ENCODE measurements at regions not wholly inside any gene's neighbourhood (a gene's known extent, or its start where the extent isn't known, plus 50 kb on each side); places are given as distances from the start of the nearest gene placed in this dataset.
"Not testable (repeated sequence)": the region's sequence is repeated elsewhere in the genome, so short reads cannot be mapped to it uniquely, and the experiment has no call there.

DNA sequence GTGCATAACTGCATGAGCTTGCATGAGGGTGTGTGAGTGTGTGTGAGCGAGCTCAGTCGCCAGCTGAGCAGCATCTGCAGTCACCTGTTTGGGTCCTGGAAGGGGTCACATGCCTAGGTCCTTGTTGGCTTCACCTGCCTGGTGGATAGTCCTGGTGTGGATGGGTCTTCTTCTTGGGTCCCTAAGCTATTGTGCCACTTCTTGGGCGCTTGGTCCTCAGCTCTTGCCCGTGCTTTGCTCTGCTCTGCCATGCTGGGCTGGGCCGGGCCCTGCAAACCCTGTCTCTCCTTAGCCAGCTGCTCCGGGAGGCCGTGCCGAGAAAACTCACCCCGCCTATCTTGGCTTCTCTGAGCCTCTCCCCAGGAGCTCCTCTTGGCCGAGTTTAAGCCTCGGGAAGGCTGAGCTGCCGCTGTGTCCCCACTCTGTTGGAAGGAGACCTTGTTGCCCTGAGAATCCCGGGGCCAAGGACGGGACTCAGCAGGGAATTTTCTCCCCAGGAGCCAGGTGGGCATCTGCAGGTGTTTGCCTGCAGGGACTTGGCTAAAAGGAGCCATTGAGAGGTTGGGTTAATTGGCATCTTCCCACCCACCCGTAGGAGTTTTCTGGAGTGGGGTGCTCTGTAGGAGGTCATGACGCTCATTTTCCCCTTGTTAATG, 300.8 kb downstream of the NDUFA10 start:
- H3K27me3 Mint-ChIP-seq (ENCODE audit: low read depth): no peaks in the 10 kb centered on the region
- intact Hi-C loops (cut with micrococcal nuclease): no loop called here
- no peak overlapping the region for H3K27ac Mint-ChIP-seq
- no peaks in the 10 kb centered on the region for H3K36me3 Mint-ChIP-seq (ENCODE audit: low read depth)
- H3K9me3 Mint-ChIP-seq: no peaks in the 10 kb centered on the region
- H3K4me1 Mint-ChIP-seq (ENCODE audit: low read depth): no peaks in the 10 kb centered on the region
- DNase-seq (ENCODE audit: low spot score): no peak
- H3K4me3 Mint-ChIP-seq (ENCODE audit: low read depth): no peak overlapping the region

DNA sequence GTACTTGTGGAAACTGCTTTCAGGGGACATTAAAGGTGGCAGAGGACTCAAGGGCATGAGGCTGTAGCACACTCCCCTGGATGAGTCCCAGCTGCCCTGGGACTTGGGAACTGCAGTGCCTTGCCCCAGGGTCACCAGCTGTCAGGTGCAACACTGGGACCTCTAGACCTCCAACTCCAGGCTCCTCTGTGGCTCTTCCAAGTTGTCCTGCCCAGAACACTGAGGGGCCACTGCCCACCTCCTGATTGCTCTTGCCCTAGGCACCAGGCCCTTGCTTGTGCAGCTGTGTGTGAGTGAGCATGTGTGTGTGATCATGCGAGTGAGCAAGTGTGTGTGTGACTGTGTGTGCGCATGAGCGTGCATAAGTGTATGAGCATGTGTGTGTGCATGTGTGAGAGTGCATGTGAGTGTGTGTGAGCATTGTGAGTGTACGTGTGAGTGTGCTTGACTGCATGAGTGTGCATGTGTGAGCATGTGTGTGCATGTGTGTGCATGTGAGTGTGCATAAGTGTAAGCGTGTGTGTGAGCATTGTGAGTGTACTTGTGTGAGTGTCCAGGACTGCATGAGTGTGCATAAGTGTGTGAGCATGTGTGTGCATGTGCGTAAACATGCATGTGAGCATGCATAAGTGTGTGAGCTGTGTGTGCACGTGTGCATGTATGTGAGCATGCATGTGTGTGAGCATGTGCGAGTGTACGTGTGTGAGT, 301.5 kb downstream of the NDUFA10 start:
- DNase-seq (ENCODE audit: low spot score): no peak
- intact Hi-C loops (cut with micrococcal nuclease): no loop called here
- Mint-ChIP-seq H3K36me3 (ENCODE audit: low read depth) (no peaks in the 10 kb centered on the region), H3K4me1 (ENCODE audit: low read depth) (no peaks in the 10 kb centered on the region), H3K4me3 (ENCODE audit: low read depth) (no peak overlapping the region), H3K27me3 (ENCODE audit: low read depth) (no peaks in the 10 kb centered on the region), H3K27ac (no peak overlapping the region), H3K9me3 (no peaks in the 10 kb centered on the region)

DNA sequence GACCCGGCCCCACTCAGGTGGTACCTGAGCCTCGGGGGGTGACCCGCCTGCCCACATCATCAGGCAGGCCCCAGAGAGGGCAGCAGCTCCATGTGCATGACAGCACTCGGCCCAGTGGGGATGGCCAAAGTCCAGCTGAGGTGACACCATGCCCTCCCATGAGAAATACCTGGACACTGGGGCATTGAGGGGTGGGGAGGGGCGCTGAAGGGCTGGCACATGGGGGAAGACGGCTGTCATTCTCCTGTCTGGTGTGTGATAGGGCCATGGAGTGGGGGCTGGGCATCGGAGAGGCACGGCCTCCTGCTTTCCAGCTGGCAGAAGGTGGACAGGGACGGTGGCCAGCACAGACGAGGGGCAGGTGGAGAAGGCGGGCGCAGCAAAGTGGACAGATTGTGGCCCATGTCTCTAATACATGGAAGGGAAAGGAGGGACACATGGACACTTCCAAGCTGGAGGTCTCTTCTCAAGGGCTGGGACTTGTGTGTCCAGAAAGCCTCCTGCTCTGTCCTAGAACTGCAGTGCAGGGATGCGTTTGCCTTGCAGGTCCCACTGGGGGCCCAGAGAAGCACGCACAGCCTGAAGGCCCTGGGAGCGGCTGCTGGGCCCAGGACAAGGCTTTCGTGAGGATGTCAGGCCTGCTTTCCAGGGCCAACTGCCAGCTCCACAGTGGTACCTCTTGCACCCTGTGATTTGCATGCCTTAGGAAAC, 302.2 kb downstream of the NDUFA10 start:
- intact Hi-C loops (cut with micrococcal nuclease): no loop called here
- Mint-ChIP-seq H3K36me3 (ENCODE audit: low read depth) (no peaks in the 10 kb centered on the region), H3K27ac (no peak overlapping the region), H3K27me3 (ENCODE audit: low read depth) (no peaks in the 10 kb centered on the region), H3K9me3 (no peaks in the 10 kb centered on the region), H3K4me3 (ENCODE audit: low read depth) (no peak overlapping the region), H3K4me1 (ENCODE audit: low read depth) (no peaks in the 10 kb centered on the region)
- no peak for DNase-seq (ENCODE audit: low spot score)

DNA sequence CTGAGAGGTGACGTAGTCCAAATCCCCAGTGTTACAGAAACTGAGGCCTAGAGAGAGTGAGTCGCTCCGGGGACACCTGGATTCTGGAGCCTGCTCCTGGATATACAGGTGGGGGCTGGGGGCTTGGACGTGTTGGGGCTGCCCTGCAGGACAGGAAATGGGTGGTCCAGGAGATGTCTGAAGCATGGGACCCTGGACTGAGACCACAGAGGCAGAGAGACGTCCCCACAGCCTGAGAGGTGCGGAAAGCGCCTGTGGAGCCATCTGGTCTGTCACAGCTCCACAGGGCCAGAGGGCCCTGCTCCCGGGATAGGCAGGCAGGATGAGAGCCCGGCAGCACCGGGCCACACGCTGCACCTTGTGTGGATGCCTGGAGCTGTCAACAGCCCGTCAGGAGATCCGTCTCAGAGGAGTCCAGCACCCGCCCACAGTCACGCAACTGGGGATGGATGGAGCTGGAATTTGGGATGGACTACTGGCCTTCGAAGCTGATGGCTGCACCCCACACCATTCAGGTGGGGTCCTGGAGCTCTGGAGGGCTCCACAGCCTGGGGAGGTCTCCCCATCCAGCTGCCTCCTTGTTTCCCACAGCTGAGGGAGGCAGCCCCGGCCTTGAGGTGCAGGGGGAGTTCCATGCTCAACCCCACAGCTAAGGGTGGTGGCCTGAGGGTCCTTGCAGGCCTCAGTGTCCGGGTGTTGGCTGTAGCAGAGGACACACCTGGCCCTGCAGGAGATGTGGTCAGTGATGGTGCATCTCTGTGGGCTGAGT, 303.0 kb downstream of the NDUFA10 start:
- intact Hi-C loops (cut with micrococcal nuclease): no loop called here
- Mint-ChIP-seq H3K36me3 (ENCODE audit: low read depth) (no peaks in the 10 kb centered on the region), H3K27me3 (ENCODE audit: low read depth) (no peaks in the 10 kb centered on the region), H3K4me1 (ENCODE audit: low read depth) (no peaks in the 10 kb centered on the region), H3K4me3 (ENCODE audit: low read depth) (no peak overlapping the region), H3K27ac (no peak overlapping the region), H3K9me3 (no peaks in the 10 kb centered on the region)
- no peak for DNase-seq (ENCODE audit: low spot score)

DNA sequence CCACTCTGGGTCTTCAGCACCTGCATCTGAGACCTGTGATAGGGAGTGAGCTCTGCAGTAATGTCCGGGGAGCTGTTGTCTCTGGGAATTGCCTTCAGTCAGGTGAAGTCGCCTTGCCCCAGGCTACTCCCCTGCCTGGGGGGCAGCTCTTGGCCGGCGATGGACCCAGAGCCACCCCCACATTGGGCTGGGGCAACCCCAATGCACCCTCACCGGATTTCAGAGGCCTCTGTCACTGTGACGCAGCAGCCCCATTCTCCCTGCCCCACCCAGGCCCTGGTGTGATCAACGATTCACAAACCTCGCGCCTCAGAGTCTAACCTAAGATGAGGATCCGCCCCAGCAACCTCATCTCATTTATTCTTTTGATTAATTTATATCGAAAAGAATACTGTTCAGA, 303.6 kb downstream of the NDUFA10 start:
- intact Hi-C loops (cut with micrococcal nuclease): no loop called here
- Mint-ChIP-seq H3K36me3 (ENCODE audit: low read depth) (no peaks in the 10 kb centered on the region), H3K9me3 (no peaks in the 10 kb centered on the region), H3K4me1 (ENCODE audit: low read depth) (no peaks in the 10 kb centered on the region), H3K27me3 (ENCODE audit: low read depth) (no peaks in the 10 kb centered on the region), H3K4me3 (ENCODE audit: low read depth) (no peak overlapping the region), H3K27ac (no peak overlapping the region)
- no peak for DNase-seq (ENCODE audit: low spot score)

DNA sequence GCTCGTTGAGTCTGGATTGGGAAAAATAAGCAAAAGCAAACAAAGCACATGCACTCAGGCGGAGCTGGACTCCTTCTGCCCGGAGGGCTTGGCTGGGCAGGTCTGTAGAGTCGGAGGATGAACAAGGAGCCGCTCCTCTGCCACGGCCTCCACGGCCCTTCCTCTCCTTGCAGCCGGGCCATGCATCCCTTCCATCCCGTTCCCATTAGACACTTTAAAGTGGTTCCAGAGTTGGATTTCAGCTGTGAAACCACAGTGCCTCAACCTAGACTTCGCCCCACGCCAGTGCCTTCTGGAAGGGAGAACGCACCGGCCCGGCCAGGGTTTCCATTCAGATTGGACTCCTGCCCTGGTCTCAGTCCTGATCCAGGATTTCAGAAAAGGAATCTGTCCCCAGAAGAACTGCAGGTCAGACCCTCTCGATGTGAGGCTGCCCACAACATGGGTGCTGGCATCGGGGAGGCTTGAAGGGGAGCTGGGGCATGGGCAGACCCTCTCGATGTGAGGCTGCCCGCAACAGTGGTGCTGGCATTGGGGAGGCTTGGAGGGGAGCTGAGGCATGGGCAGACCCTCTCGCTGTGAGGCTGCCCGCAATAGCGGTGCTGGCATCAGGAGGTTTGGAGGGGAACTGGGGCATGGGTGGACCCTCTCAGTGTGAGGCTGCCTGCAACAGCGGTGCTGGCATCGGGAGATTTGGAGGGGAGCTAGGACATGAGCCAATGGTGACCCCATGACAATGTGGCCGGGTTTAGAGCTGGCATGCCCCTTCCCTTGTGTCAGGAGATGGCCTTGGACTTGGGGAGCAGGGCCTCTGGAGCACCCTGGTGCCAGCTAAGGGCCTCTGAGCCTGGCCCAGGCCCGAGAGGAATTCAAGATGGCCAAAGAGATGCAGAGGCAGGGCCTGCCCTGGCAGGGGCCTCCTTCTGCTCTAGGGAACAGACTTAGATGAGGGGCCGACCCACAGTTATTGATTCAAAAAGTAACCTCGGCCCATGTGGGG, 304.5 kb downstream of the NDUFA10 start:
- no peak overlapping the region for H3K4me3 Mint-ChIP-seq (ENCODE audit: low read depth)
- no peak for DNase-seq (ENCODE audit: low spot score)
- no peaks in the 10 kb centered on the region for H3K4me1 Mint-ChIP-seq (ENCODE audit: low read depth)
- H3K27ac Mint-ChIP-seq: no peak overlapping the region
- intact Hi-C loops (cut with micrococcal nuclease): no loop called here
- no peaks in the 10 kb centered on the region for H3K9me3 Mint-ChIP-seq
- H3K27me3 Mint-ChIP-seq (ENCODE audit: low read depth): no peaks in the 10 kb centered on the region
- H3K36me3 Mint-ChIP-seq (ENCODE audit: low read depth): no peaks in the 10 kb centered on the region

GRCh38 chr2:239719791-239720360, 305.3 kb downstream of the NDUFA10 start:
- H3K27ac Mint-ChIP-seq: no peak overlapping the region
- no peaks in the 10 kb centered on the region for H3K27me3 Mint-ChIP-seq (ENCODE audit: low read depth)
- H3K4me1 Mint-ChIP-seq (ENCODE audit: low read depth): no peaks in the 10 kb centered on the region
- H3K9me3 Mint-ChIP-seq: no peaks in the 10 kb centered on the region
- no peak for DNase-seq (ENCODE audit: low spot score)
- intact Hi-C loops (cut with micrococcal nuclease): no loop called here
- no peak overlapping the region for H3K4me3 Mint-ChIP-seq (ENCODE audit: low read depth)
- no peaks in the 10 kb centered on the region for H3K36me3 Mint-ChIP-seq (ENCODE audit: low read depth)

DNA sequence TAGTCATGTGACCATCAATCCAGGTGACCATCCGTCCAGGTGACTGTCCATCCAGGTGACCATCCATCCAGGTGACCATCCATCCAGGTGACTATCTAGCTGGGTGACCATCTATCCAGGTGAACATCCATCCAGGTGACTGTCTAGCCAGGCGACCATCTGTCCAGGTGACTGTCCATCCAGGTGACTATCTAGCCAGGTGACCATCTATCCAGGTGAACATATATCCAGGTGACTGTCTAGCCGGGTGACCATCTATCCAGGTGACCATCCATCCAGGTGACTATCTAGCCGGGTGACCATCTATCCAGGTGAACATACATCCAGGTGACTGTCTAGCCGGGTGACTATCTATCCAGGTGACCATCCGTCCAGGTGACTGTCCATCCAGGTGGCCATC, 306.2 kb downstream of the NDUFA10 start:
- intact Hi-C loops (cut with micrococcal nuclease); DNase-seq (ENCODE audit: low spot score); H3K4me3 Mint-ChIP-seq (ENCODE audit: low read depth); H3K4me1 Mint-ChIP-seq (ENCODE audit: low read depth); H3K27me3 Mint-ChIP-seq (ENCODE audit: low read depth); H3K27ac Mint-ChIP-seq; H3K36me3 Mint-ChIP-seq (ENCODE audit: low read depth); H3K9me3 Mint-ChIP-seq: not testable (repeated sequence)

DNA sequence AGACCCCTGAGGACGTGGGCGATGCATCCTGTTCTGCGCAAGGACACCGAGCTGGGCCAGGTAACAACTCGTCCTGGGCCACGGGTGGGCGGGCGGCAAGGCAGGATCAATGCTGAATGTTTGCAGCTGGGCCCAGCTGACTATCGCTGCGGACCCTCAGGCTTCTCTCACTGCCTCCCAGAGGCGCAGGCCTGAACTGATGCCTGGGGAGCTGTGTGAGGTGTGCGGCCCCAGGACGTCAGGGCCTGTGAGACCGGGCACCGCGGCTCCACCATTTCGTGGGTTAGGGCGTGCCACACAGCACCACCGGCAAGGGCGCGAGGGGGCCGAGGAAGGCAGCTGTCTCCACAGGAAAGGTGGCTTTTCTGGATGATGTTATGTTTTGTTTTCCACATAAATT, 307.4 kb downstream of the NDUFA10 start:
- Mint-ChIP-seq H3K27ac (no peak overlapping the region), H3K4me3 (ENCODE audit: low read depth) (no peak overlapping the region), H3K4me1 (ENCODE audit: low read depth) (no peaks in the 10 kb centered on the region), H3K36me3 (ENCODE audit: low read depth) (no peaks in the 10 kb centered on the region), H3K27me3 (ENCODE audit: low read depth) (no peaks in the 10 kb centered on the region), H3K9me3 (peaks cover 9% of the 10 kb centered on the region)
- intact Hi-C loops (cut with micrococcal nuclease): no loop called here
- DNase-seq (ENCODE audit: low spot score): no peak

GRCh38 chr2:239717319-239717675, 307.8 kb downstream of the NDUFA10 start:
- H3K27ac Mint-ChIP-seq: no peak overlapping the region
- intact Hi-C loops (cut with micrococcal nuclease): no loop called here

GRCh38 chr2:239716536-239717318, 308.4 kb downstream of the NDUFA10 start:
- Mint-ChIP-seq H3K4me1 (ENCODE audit: low read depth) (no peaks in the 10 kb centered on the region), H3K4me3 (ENCODE audit: low read depth) (no peak overlapping the region), H3K9me3 (peaks cover 12% of the 10 kb centered on the region), H3K27ac (no peak overlapping the region), H3K36me3 (ENCODE audit: low read depth) (no peaks in the 10 kb centered on the region), H3K27me3 (ENCODE audit: low read depth) (no peaks in the 10 kb centered on the region)
- DNase-seq (ENCODE audit: low spot score): no peak
- intact Hi-C loops (cut with micrococcal nuclease): no loop called here

More at GRCh38 chr2:239717319-239717675, 307.8 kb downstream of the NDUFA10 start:
- DNase-seq (ENCODE audit: low spot score): no peak
- H3K9me3 Mint-ChIP-seq: peaks cover 12% of the 10 kb centered on the region
- H3K36me3 Mint-ChIP-seq (ENCODE audit: low read depth): no peaks in the 10 kb centered on the region
- H3K4me1 Mint-ChIP-seq (ENCODE audit: low read depth): no peaks in the 10 kb centered on the region
- H3K4me3 Mint-ChIP-seq (ENCODE audit: low read depth): no peak overlapping the region
- no peaks in the 10 kb centered on the region for H3K27me3 Mint-ChIP-seq (ENCODE audit: low read depth)
